Right lung (tissue), 2 donors: ENCODE measurements at regions not wholly inside any gene's neighbourhood (a gene's known extent, or its start where the extent isn't known, plus 50 kb on each side); places are given as distances from the start of the nearest gene placed in this dataset.

ENCODE experiments used
- DNase-seq, 2 donors: peaks; one replicate each; pipeline ENCODE4 v3.0.0-alpha.2; 2013

DNA sequence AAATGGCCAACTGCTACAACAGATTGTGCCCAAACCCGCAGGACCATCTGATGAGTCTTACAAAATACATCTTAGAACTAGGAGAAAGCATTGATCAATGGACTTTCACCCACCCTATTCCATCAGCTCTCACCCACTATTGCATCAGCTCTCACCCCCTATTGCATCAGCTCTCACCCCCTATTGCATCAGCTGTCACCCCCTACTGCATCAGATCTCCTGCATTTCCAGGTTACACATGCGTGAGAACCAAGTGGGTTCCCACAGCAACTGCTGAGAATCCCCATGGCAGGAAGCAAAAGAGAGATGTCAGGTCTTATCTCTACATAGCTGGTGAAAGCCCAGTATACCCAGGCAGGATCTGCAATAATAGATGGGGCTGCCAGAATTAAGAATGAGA lies 533.5 kb downstream of the LTN1 start:
- DNase-seq = no peak

GRCh38 chr21:28458446-28458845 lies 534.2 kb downstream of the LTN1 start:
- no peak for DNase-seq

DNA sequence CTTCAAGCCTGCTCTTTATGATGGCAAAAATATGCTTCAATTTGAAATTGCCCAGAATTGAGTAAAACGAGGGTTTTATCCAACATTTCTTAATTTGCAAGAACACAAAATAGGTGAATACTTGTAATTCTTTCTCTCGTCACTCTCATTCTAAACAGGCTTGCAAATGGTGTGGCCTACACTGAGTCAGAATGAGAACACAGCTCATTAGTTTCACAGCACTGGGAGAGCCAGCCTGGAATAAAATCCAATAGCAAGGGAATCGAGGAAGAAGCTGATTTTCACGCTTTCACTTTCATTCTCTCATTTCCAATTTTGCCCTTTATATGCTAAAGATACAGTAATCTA lies 537.5 kb downstream of the LTN1 start:
- DNase-seq = no peak

DNA sequence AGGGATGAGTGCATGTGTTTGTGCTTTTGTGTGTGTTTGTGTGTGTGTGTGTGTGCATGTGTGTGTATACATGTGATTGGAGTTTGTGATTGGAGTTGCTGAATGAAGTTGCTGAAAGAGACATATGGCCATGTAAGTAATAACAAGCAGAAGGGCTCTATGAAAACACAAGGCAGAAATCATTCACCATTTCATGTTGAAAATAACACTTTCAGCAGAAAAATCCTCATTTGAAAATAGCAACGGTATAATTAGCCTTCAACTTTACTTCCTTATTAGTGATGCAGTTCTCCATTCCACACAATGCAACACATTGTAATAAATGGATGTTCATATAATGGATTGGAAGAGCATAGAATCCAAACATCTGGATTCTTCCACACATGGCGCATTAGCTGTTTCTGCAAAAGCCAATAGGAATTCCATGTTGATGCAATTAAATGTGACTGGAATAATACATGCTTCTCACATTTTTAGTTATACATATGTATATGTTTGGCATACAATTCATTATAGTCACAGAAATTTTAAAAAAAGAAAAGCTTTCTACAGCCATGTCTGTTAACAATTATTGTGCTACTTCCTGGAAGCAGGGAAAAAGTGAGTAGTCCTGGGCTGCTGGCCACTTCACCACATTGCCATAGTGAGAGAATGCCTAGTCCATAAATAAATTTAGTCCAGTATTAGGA lies 538.0 kb downstream of the LTN1 start:
- no peak for DNase-seq

- no peak for DNase-seq
Measured at GRCh38 chr21:28447462-28447861, 545.2 kb downstream of the LTN1 start.

- DNase-seq = no peak
Measured at GRCh38 chr21:28445141-28445830, 547.4 kb downstream of the LTN1 start.

DNA sequence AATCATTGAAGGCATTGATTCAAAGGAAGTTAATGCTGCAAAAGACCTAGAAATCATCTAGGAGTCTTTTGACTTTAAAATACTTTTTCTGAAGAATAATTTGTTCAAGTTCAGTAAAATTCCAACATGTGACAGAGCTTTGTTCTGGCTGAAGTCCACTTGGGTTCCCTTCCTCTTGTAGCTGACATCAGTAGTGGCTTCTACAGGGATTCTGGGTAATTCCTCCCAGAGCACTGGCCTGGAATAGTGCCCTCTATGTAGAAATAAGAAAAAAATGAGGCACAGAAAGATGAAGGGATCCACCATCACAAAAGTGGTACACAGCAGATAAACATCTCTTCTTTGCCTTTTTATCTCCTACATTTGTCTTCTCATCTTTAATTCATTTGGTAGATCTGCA lies 548.1 kb downstream of the LTN1 start:
- no peak for DNase-seq

DNA sequence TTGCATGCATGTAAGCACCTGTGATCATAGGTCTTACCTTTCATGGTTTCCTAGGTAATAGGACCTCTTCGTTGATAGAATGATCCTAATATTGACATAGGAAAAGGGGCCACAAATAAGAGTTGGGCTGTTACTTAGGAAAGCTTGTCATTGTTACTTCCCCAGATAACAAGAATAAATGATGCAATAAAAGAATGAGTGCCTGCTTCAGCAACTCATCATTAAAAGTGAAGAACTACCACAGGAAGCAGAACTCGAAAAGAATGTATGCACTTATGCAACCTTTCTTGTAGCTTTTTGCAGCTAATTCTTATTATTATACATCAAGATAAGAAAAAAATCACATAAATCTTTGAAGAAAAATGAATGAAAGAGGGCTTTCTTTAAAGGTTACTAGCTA lies 548.6 kb downstream of the LTN1 start:
- DNase-seq = no peak

DNA sequence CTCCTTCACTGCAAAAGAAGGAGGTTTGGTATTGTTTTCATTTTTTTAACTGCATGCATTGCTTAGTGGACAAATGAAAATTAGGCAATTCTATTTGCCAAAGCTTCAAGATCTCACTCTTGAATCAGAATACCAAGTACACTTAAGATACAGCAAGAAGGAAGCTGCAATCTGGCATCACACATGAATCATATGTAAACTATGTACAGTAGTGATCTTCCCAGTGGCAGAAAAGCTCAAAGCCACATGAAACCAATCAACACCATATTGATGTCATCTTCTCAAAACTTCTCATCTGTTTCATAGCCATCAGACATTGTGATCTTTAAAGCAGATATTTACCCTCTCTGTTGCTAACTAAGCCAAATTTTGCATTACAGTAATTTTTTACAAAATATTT lies 550.1 kb downstream of the LTN1 start:
- no peak for DNase-seq

GRCh38 chr21:28442085-28442484 lies 550.6 kb downstream of the LTN1 start:
- no peak for DNase-seq

DNA sequence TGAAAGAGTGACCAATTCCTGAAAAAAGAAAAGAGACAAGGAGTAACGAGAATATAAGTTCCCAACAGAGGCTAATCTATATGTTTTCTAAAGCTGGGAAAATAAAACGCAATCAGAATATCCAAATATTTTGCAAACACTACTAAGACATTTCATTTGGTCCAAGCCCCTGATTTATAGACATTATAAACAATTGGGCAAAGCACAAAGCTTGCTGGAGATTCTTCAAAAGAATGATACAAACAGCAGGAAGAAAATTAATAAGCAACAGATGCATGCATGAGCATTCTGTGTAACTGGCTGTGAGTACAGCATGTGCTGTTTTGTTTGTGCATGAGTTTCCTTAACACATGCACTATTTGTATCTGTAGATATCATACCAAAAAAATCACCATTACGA lies 552.9 kb downstream of the LTN1 start:
- DNase-seq = peak in 1 of 2 donors; percentile 55

DNA sequence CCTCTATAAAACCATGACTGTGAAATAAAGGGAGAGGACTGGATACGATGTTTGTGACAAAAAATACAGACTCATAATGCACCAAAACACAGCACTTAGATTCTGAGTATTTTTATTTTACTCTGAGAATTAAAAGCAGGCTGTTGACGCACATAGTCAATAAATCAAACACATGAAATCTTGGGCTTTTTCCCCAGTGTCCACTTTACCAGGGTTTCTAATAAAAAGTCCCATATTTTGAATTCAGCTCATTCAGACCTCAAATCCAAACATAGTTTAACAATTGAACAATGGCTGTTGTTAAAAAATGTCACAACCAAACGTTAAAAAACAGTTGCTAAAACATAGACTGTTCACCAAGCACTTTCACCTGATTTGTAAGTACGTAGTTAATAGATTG lies 553.4 kb downstream of the LTN1 start:
- no peak for DNase-seq

GRCh38 chr21:28437061-28437460 lies 555.6 kb downstream of the LTN1 start:
- no peak for DNase-seq

GRCh38 chr21:28436286-28436932 lies 556.3 kb downstream of the LTN1 start:
- no peak for DNase-seq

- DNase-seq = no peak
Measured at GRCh38 chr21:28431527-28432200, 561.0 kb downstream of the LTN1 start.

DNA sequence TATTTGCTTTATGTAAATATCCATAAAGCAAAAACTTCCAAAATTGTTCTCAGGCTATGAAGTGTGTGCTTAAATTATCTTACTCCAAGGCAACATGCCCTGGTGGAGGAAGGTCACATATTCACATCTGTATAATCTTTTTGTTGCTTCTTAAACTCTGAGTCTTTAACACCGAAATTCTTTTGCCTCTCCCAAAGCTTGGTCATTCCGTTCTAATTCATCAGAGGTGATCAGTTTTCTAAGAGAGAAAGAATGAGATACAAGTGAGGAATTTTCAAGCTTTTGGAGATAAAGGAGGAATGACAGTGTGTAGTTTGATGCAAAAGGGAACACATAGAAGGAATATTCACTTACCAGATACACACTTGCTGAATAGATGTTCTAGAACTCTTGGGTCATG lies 561.7 kb downstream of the LTN1 start:
- no peak for DNase-seq

- peak in 1 of 2 donors; percentile 28 for DNase-seq
Measured at GRCh38 chr21:28429161-28429560, 563.5 kb downstream of the LTN1 start.

GRCh38 chr21:28427394-28428022 lies 565.2 kb downstream of the LTN1 start:
- no peak for DNase-seq

DNA sequence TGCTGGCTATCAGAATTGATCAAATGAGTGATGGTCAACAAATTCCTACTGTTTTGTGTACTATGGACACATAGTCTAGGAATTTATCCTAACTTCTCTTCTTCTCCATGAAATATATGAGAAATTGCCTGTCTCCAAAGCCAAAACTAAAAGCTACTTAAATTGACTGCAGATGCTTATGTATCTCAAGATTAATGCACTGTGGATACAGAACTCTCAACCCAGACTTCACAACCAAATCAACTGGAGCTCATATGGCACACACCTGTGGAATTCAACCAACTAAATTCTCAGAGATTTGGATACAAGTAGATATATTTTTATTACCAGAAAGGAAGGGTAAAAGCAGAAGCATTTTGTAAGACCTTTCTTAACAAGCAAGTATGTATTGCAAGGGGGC lies 566.1 kb downstream of the LTN1 start:
- DNase-seq = no peak

GRCh38 chr21:28423521-28424190 lies 569.0 kb downstream of the LTN1 start:
- no peak for DNase-seq

DNA sequence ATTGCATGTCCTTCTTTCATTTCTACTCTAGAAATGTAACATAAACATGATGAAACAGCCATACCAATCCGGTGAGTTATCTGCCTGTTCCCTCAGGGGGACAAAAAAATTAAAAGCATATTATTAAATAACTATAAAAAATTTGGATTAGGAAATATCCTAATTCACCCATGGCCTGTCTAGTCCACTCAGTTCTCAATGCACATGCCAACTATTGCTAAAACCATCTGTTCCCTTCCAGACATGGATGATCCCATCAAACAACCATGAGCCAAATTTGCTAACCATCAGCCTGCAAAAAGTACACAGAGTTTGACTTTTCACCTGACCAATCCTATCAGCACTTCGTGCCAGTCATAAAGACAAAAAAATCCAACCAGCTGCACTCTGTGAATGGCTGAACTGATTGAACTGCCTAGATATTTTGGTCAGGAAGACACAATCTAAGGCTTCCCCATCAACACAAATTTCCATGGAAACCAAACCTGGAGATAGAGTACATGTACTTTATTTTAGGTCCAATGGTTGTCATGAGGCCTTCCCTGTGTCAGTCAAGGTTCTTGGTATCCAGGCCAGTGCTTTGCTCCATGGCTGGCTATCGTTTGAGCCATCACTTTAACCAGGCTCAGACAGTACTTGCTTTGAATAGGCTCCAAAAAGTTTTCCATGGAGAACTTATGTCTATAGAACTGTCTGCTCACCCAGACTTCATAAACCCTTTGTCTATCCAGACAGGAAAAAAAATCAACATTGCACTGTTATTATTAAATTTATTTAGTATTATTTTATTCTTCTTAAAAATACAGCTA lies 570.8 kb downstream of the LTN1 start:
- DNase-seq = no peak
